ENCODE measurements at regions not wholly inside any gene's neighbourhood (a gene's known extent, or its start where the extent isn't known, plus 50 kb on each side); places are given as distances from the start of the nearest gene placed in this dataset.

- peaks cover 7% of the 10 kb centered on the region for H3K27me3 ChIP-seq (ENCODE audit: insufficient read depth, low read length, poor library complexity, severe bottlenecking)
- H3K4me1 ChIP-seq (ENCODE audit: insufficient read depth, low read length, poor library complexity, severe bottlenecking) = no peaks in the 10 kb centered on the region
- no peak overlapping the region for H2AFZ ChIP-seq (ENCODE audit: low read length)
- no peak overlapping the region for H3K4me3 ChIP-seq (ENCODE audit: low read length, poor library complexity, severe bottlenecking)
- no peaks in the 10 kb centered on the region for H3K9me3 ChIP-seq (ENCODE audit: insufficient read depth, low read depth, low read length)
- no peaks in the 10 kb centered on the region for H3K36me3 ChIP-seq (ENCODE audit: insufficient read depth, low read length)
- TF ChIP-seq EZH2phosphoT487 (IDR thresholded peaks at IDR 0.05; ENCODE audit: borderline replicate concordance) (no peak), CTCF (conservative IDR thresholded peaks at IDR 0.05; ENCODE audit: low read length) (no peak)
- no peaks in the 10 kb centered on the region for H4K20me1 ChIP-seq (ENCODE audit: insufficient read depth, low read length, poor library complexity, severe bottlenecking)
- H3K79me2 ChIP-seq (ENCODE audit: insufficient read depth, low read length) = no peaks in the 10 kb centered on the region
- H3K9ac ChIP-seq (ENCODE audit: low read depth, low read length, poor library complexity, severe bottlenecking) = no peak overlapping the region
- H3K9me2 ChIP-seq (replicated peaks; ENCODE audit: low read depth, low read length) = no peaks in the 10 kb centered on the region
- H3F3A ChIP-seq (ENCODE audit: low read depth) = no peaks in the 10 kb centered on the region
- no peak overlapping the region for H3K4me2 ChIP-seq (ENCODE audit: low read depth, low read length, poor library complexity, severe bottlenecking)
These were observed 55.1 kb upstream of the SLC1A1 start for GRCh38 chr9:4435197-4435596.

- Histone ChIP-seq H3K36me3 (ENCODE audit: insufficient read depth, low read length) (no peaks in the 10 kb centered on the region), H3K4me3 (ENCODE audit: low read length, poor library complexity, severe bottlenecking) (no peak overlapping the region)
These were observed 56.9 kb upstream of the SLC1A1 start for GRCh38 chr9:4433379-4433778.

GRCh38 chr9:4430432-4431261 lies 59.6 kb upstream of the SLC1A1 start:
- H3K79me2 ChIP-seq (ENCODE audit: insufficient read depth, low read length) = no peaks in the 10 kb centered on the region
- no peak overlapping the region for H3K4me3 ChIP-seq (ENCODE audit: low read length, poor library complexity, severe bottlenecking)
- no peak overlapping the region for H3K4me2 ChIP-seq (ENCODE audit: low read depth, low read length, poor library complexity, severe bottlenecking)
- H3K27me3 ChIP-seq (ENCODE audit: insufficient read depth, low read length, poor library complexity, severe bottlenecking) = peaks cover 11% of the 10 kb centered on the region
- no peaks in the 10 kb centered on the region for H3K9me3 ChIP-seq (ENCODE audit: insufficient read depth, low read depth, low read length)
- H3K4me1 ChIP-seq (ENCODE audit: insufficient read depth, low read length, poor library complexity, severe bottlenecking) = no peaks in the 10 kb centered on the region
- H3K9ac ChIP-seq (ENCODE audit: low read depth, low read length, poor library complexity, severe bottlenecking) = no peak overlapping the region
- H4K20me1 ChIP-seq (ENCODE audit: insufficient read depth, low read length, poor library complexity, severe bottlenecking) = no peaks in the 10 kb centered on the region
- H3K36me3 ChIP-seq (ENCODE audit: insufficient read depth, low read length) = no peaks in the 10 kb centered on the region
- H3K9me2 ChIP-seq (replicated peaks; ENCODE audit: low read depth, low read length) = no peaks in the 10 kb centered on the region
- TF ChIP-seq CTCF (conservative IDR thresholded peaks at IDR 0.05; ENCODE audit: low read length) (no peak), EZH2phosphoT487 (IDR thresholded peaks at IDR 0.05; ENCODE audit: borderline replicate concordance) (no peak)
- H3F3A ChIP-seq (ENCODE audit: low read depth) = no peaks in the 10 kb centered on the region
- no peak overlapping the region for H2AFZ ChIP-seq (ENCODE audit: low read length)

More at GRCh38 chr9:4433379-4433778, 56.9 kb upstream of the SLC1A1 start:
- Histone ChIP-seq H3K9ac (ENCODE audit: low read depth, low read length, poor library complexity, severe bottlenecking) (no peak overlapping the region), H3K9me3 (ENCODE audit: insufficient read depth, low read depth, low read length) (no peaks in the 10 kb centered on the region), H3K27me3 (ENCODE audit: insufficient read depth, low read length, poor library complexity, severe bottlenecking) (peaks cover 1% of the 10 kb centered on the region), H2AFZ (ENCODE audit: low read length) (no peak overlapping the region), H4K20me1 (ENCODE audit: insufficient read depth, low read length, poor library complexity, severe bottlenecking) (no peaks in the 10 kb centered on the region), H3K9me2 (replicated peaks; ENCODE audit: low read depth, low read length) (no peaks in the 10 kb centered on the region), H3K79me2 (ENCODE audit: insufficient read depth, low read length) (no peaks in the 10 kb centered on the region), H3F3A (ENCODE audit: low read depth) (no peaks in the 10 kb centered on the region), H3K4me2 (ENCODE audit: low read depth, low read length, poor library complexity, severe bottlenecking) (no peak overlapping the region), H3K4me1 (ENCODE audit: insufficient read depth, low read length, poor library complexity, severe bottlenecking) (no peaks in the 10 kb centered on the region)
- TF ChIP-seq CTCF (conservative IDR thresholded peaks at IDR 0.05; ENCODE audit: low read length) (no peak), EZH2phosphoT487 (IDR thresholded peaks at IDR 0.05; ENCODE audit: borderline replicate concordance) (no peak)

All from Loucy (cell line).